SK-N-SH (cell line): ENCODE measurements at regions not wholly inside any gene's neighbourhood (a gene's known extent, or its start where the extent isn't known, plus 50 kb on each side); places are given as distances from the start of the nearest gene placed in this dataset.

Experiments used
- CTCF ChIA-PET: fragments of 300-600, 350-600 bp; formaldehyde crosslinking; extraction: SDS; loops from one replicate; lab custom pipeline; 2021; lab: Yijun Ruan, JAX
- POLR2A ChIA-PET: fragments of 350-600 bp; sonication (Branson Sonifier 250); formaldehyde crosslinking; extraction: SDS; loops from one replicate; lab custom pipeline; 2020; ENCODE audit warnings: antibody characterized with exemption, inconsistent platforms; lab: Yijun Ruan, JAX
- DNase-seq: peaks from one replicate; pipeline ENCODE4 v3.0.0; 2012
- H2AFZ ChIP-seq: fragments of 200-600 bp; sonication (generic); 2 replicates; pipeline ENCODE4 v1.8.1; 2016; ENCODE audit warnings: antibody characterized with exemption, mild to moderate bottlenecking, low read depth
- H3F3A ChIP-seq: fragments of 200-600 bp; sonication (generic); replicated peaks from 2 replicates; pipeline ENCODE3; 2016; ENCODE audit warnings: antibody characterized with exemption, mild to moderate bottlenecking; ENCODE audit not compliant: insufficient read depth
- H3K27ac ChIP-seq, 2 experiments: fragments of 200-500 bp in 1 of 2; fragments of 200-600 bp in 1 of 2; sonication (Bioruptor generic) in 1 of 2; sonication (generic), shearing (Covaris generic) in 1 of 2; 2 replicates each; pipeline versions ENCODE4 v1.5.1 to v1.6.1; 2014 to 2016; ENCODE audit warnings: low read depth in 2 of 2, inconsistent platforms in 1 of 2, low read length in 1 of 2, mild to moderate bottlenecking in 1 of 2, mixed read lengths in 1 of 2
- H3K27me3 ChIP-seq: fragments of 200-600 bp; sonication (generic), shearing (Covaris generic); 2 replicates; pipeline ENCODE4 v1.6.1; 2016; ENCODE audit warnings: mixed run types; ENCODE audit not compliant: insufficient read depth
- H3K36me3 ChIP-seq, 2 experiments: fragments of 200-500 bp in 1 of 2; fragments of 200-600 bp in 1 of 2; sonication (Bioruptor generic) in 1 of 2; sonication (generic) in 1 of 2; replicated peaks in 1 of 2; 2 replicates each; pipeline versions ENCODE3 to v1.5.1; 2014 to 2016; ENCODE audit warnings: low read length in 1 of 2, mild to moderate bottlenecking in 1 of 2; ENCODE audit not compliant: insufficient read depth in 2 of 2, control insufficient read depth in 1 of 2
- H3K4me1 ChIP-seq, 2 experiments: fragments of 200-500 bp in 1 of 2; fragments of 200-600 bp in 1 of 2; sonication (Bioruptor generic) in 1 of 2; sonication (generic), shearing (Covaris generic) in 1 of 2; 2 replicates each; pipeline versions ENCODE4 v1.5.1 to v1.6.1; 2014 to 2016; ENCODE audit warnings: low read depth in 1 of 2, low read length in 1 of 2, mixed run types in 1 of 2; ENCODE audit not compliant: insufficient read depth in 2 of 2, control insufficient read depth in 1 of 2
- H3K4me2 ChIP-seq: fragments of 200-600 bp; sonication (generic), shearing (Covaris generic); 2 replicates; pipeline ENCODE4 v1.6.1; 2017; ENCODE audit warnings: mixed run types
- H3K4me3 ChIP-seq, 2 experiments: fragments of 200-500 bp in 1 of 2; fragments of 200-600 bp in 1 of 2; sonication (Bioruptor generic) in 1 of 2; sonication (generic), shearing (Covaris generic) in 1 of 2; 2 replicates each; pipeline versions ENCODE4 v1.5.1 to v1.8.1; 2014 to 2016; ENCODE audit warnings: low read depth in 2 of 2, inconsistent platforms in 1 of 2, low read length in 1 of 2, mild to moderate bottlenecking in 1 of 2, mixed read lengths in 1 of 2, moderate library complexity in 1 of 2
- H3K79me2 ChIP-seq: fragments of 200-600 bp; sonication (generic); 2 replicates; pipeline ENCODE4 v1.8.1; 2017; ENCODE audit warnings: mild to moderate bottlenecking; ENCODE audit not compliant: insufficient read depth
- H3K9ac ChIP-seq: fragments of 200-600 bp; sonication (generic); 2 replicates; pipeline ENCODE4 v1.6.1; 2017; ENCODE audit warnings: mixed run types
- H3K9me2 ChIP-seq: fragments of 200-600 bp; sonication (generic); 2 replicates; pipeline ENCODE4 v1.6.1; 2017; ENCODE audit warnings: mixed run types
- H3K9me3 ChIP-seq: fragments of 200-600 bp; sonication (generic); 2 replicates; pipeline ENCODE4 v1.6.1; 2017; ENCODE audit warnings: mixed run types, mild to moderate bottlenecking, moderate library complexity
- H4K20me1 ChIP-seq: fragments of 200-600 bp; sonication (generic); 2 replicates; pipeline ENCODE4 v1.6.1; 2017; ENCODE audit warnings: mild to moderate bottlenecking, mixed run types; ENCODE audit not compliant: insufficient read depth
- CHD2 ChIP-seq: fragments of 150-350 bp; IDR thresholded peaks from 2 replicates; pipeline ENCODE4 v1.6.1; 2018; ENCODE audit warnings: low read length; ENCODE audit not compliant: partially characterized antibody
- CTCF ChIP-seq: fragments of 200-600 bp; sonication (generic); IDR thresholded peaks from 2 replicates; pipeline ENCODE4 v1.6.1; 2017; ENCODE audit warnings: antibody characterized with exemption, mild to moderate bottlenecking, moderate library complexity
- ELF1 ChIP-seq: IDR thresholded peaks from 2 replicates; pipeline ENCODE4 v1.4.0; 2012
- FOSL2 ChIP-seq: IDR thresholded peaks from 2 replicates; pipeline ENCODE4 v1.4.0; 2012; ENCODE audit warnings: low read depth, mild to moderate bottlenecking, moderate library complexity, borderline replicate concordance
- JUND ChIP-seq: IDR thresholded peaks from 2 replicates; pipeline ENCODE4 v1.4.0; 2012
- MXI1 ChIP-seq: IDR thresholded peaks from 2 replicates; pipeline ENCODE4 v1.6.1; 2012; ENCODE audit warnings: mild to moderate bottlenecking, low read depth, low read length, improper control_type of control experiment
- NFIC ChIP-seq: IDR thresholded peaks from 2 replicates; pipeline ENCODE4 v1.4.0; 2012; ENCODE audit warnings: borderline replicate concordance
- NRF1 ChIP-seq: IDR thresholded peaks from 2 replicates; pipeline ENCODE4 v1.6.1; 2012; ENCODE audit warnings: low read depth, mild to moderate bottlenecking, low read length
- POLR2AphosphoS5 ChIP-seq: IDR thresholded peaks from 2 replicates; pipeline ENCODE4 v1.6.1; 2012; ENCODE audit warnings: low read depth, low read length
- RAD21 ChIP-seq: IDR thresholded peaks from 2 replicates; pipeline ENCODE4 v1.6.1; 2012; ENCODE audit warnings: mild to moderate bottlenecking, low read length
- RCOR1 ChIP-seq: fragments of 150-350 bp; IDR thresholded peaks from 2 replicates; pipeline ENCODE4 v1.6.1; 2017; ENCODE audit warnings: antibody characterized with exemption, low read length
- SMC3 ChIP-seq: IDR thresholded peaks from 2 replicates; pipeline ENCODE4 v1.6.1; 2012; ENCODE audit warnings: low read depth, low read length, improper control_type of control experiment
- TCF12 ChIP-seq: IDR thresholded peaks from 2 replicates; pipeline ENCODE4 v1.4.0; 2012
- TEAD4 ChIP-seq: IDR thresholded peaks from 2 replicates; pipeline ENCODE4 v1.4.0; 2012; ENCODE audit warnings: mild to moderate bottlenecking, borderline replicate concordance; ENCODE audit not compliant: insufficient read depth
- USF2 ChIP-seq: fragments of 150-350 bp; IDR thresholded peaks from 2 replicates; pipeline ENCODE4 v1.6.1; 2017; ENCODE audit warnings: antibody characterized with exemption, low read length, low read depth, borderline replicate concordance
- WGBS: methylation state at CpG from one replicate; pipeline ENCODE4 v1.1.6; 2017; ENCODE audit warnings: low lambda C conversion rate; 5-methylcytosine and 5-hydroxymethylcytosine counted together
- TF ChIP-seq, protein P1 (sequence below): IDR thresholded peaks from 2 replicates; pipeline ENCODE4 v1.4.0; 2012; ENCODE audit warnings: low read depth, borderline replicate concordance
- TF ChIP-seq, protein P2 (sequence below): IDR thresholded peaks from 2 replicates; pipeline ENCODE4 v1.4.0; 2012; ENCODE audit warnings: low read depth

DNA sequence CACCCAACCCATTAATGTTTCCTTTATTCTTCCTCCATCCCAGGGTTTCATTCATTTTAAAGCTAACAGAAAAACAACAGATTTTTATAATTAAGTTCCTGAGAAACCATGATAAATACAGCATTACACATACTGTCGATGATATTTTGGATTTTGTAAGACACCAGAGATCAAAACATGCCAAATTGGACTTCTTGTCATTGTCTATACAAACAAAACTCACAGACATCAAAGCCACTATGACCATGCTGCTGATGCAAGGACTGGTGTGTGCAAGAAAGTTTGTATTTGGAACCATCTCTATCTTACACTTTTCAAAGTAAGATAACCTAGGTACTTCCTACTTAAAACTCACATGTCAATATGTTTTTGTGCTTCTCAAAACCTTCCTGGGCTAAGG is 294.0 kb upstream of the UGT8 start:
- 33% methylated on average over 1 of the region's 1 CpG for WGBS
- Histone ChIP-seq H3K9me3 (no peaks in the 10 kb centered on the region), H4K20me1 (no peaks in the 10 kb centered on the region), H3K4me3 (no peak overlapping the region), H3K4me2 (no peak overlapping the region), H3K4me1 (no peaks in the 10 kb centered on the region), H3K79me2 (no peaks in the 10 kb centered on the region), H3K27me3 (no peaks in the 10 kb centered on the region), H3K9me2 (no peaks in the 10 kb centered on the region), H3K9ac (no peak overlapping the region), H3K36me3 (no peaks in the 10 kb centered on the region), H3F3A (no peaks in the 10 kb centered on the region), H3K27ac (no peak overlapping the region), H2AFZ (no peak overlapping the region)
- POLR2A ChIA-PET, result no interaction called here
- TF ChIP-seq FOSL2 (no peak), CTCF (no peak), RCOR1 (no peak), MXI1 (no peak), ELF1 (no peak), SMC3 (no peak), TCF12 (no peak), NRF1 (no peak), USF2 (no peak), JUND (no peak), NFIC (no peak), RAD21 (no peak), TEAD4 (no peak), CHD2 (no peak), POLR2AphosphoS5 (no peak)
- TF ChIP-seq, protein P1, sequence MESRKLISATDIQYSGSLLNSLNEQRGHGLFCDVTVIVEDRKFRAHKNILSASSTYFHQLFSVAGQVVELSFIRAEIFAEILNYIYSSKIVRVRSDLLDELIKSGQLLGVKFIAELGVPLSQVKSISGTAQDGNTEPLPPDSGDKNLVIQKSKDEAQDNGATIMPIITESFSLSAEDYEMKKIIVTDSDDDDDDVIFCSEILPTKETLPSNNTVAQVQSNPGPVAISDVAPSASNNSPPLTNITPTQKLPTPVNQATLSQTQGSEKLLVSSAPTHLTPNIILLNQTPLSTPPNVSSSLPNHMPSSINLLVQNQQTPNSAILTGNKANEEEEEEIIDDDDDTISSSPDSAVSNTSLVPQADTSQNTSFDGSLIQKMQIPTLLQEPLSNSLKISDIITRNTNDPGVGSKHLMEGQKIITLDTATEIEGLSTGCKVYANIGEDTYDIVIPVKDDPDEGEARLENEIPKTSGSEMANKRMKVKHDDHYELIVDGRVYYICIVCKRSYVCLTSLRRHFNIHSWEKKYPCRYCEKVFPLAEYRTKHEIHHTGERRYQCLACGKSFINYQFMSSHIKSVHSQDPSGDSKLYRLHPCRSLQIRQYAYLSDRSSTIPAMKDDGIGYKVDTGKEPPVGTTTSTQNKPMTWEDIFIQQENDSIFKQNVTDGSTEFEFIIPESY, result no peak
- TF ChIP-seq, protein P2, sequence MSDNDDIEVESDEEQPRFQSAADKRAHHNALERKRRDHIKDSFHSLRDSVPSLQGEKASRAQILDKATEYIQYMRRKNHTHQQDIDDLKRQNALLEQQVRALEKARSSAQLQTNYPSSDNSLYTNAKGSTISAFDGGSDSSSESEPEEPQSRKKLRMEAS, result no peak
- CTCF ChIA-PET, result interaction anchor here (1.3 kb wide), 1 partner anchor 74 kb away, joined by 3 read pairs; no protein-coding TSS in a partner anchor
- no peak for DNase-seq
